Smooth muscle cell (in vitro differentiated cells): ENCODE measurements at regions not wholly inside any gene's neighbourhood (a gene's known extent, or its start where the extent isn't known, plus 50 kb on each side); places are given as distances from the start of the nearest gene placed in this dataset.

Source experiments
- DNase-seq: peaks from one replicate; lab custom pipeline; 2025; ENCODE audit not compliant: unreplicated experiment; lab: John Stamatoyannopoulos, UW
- H2AFZ ChIP-seq: fragments of 200-600 bp; sonication (generic); 2 replicates; pipeline ENCODE4 v1.6.0; 2016; ENCODE audit warnings: antibody characterized with exemption, low read depth, mild to moderate bottlenecking
- H3F3A ChIP-seq: fragments of 200-600 bp; sonication (generic); 2 replicates; pipeline ENCODE4 v1.6.0; 2017; ENCODE audit warnings: antibody characterized with exemption, low read depth
- H3K27ac ChIP-seq: fragments of 200-600 bp; sonication (generic); 2 replicates; pipeline ENCODE4 v1.5.1; 2016; ENCODE audit warnings: low read depth, mild to moderate bottlenecking
- H3K27me3 ChIP-seq: fragments of 200-600 bp; sonication (generic); 2 replicates; pipeline ENCODE4 v1.6.1; 2016; ENCODE audit warnings: low read depth, mild to moderate bottlenecking
- H3K36me3 ChIP-seq: fragments of 200-600 bp; sonication (generic); 2 replicates; pipeline ENCODE4 v1.5.1; 2016; ENCODE audit warnings: low read depth
- H3K4me1 ChIP-seq: fragments of 200-600 bp; sonication (generic); 2 replicates; pipeline ENCODE4 v1.5.1; 2016; ENCODE audit warnings: low read depth
- H3K4me2 ChIP-seq: fragments of 200-600 bp; sonication (generic); 2 replicates; pipeline ENCODE4 v1.6.0; 2016; ENCODE audit warnings: mild to moderate bottlenecking
- H3K4me3 ChIP-seq: fragments of 200-600 bp; sonication (generic); 2 replicates; pipeline ENCODE4 v1.5.1; 2016; ENCODE audit warnings: mild to moderate bottlenecking
- H3K79me2 ChIP-seq: fragments of 200-600 bp; sonication (generic); 2 replicates; pipeline ENCODE4 v1.6.0; 2016; ENCODE audit warnings: low read depth, mild to moderate bottlenecking
- H3K9ac ChIP-seq: fragments of 200-600 bp; sonication (generic); 2 replicates; pipeline ENCODE4 v1.6.0; 2016; ENCODE audit warnings: low read depth
- H3K9me3 ChIP-seq: fragments of 200-600 bp; sonication (generic); replicated peaks from 2 replicates; pipeline ENCODE4 v1.5.1; 2016; ENCODE audit warnings: low read depth
- H4K20me1 ChIP-seq: fragments of 200-600 bp; sonication (generic); 2 replicates; pipeline ENCODE4 v1.6.0; 2016; ENCODE audit warnings: low read depth
- WGBS: methylation state at CpG from one replicate; pipeline ENCODE4 v1.1.7; 2016; ENCODE audit warnings: low lambda C conversion rate; 5-methylcytosine and 5-hydroxymethylcytosine counted together
- TF ChIP-seq, protein P1 (sequence below): fragments of 200-600 bp; sonication (generic); IDR thresholded peaks from 2 replicates; pipeline ENCODE4 v1.5.1; 2017; ENCODE audit warnings: borderline replicate concordance, mild to moderate bottlenecking, antibody characterized with exemption; ENCODE audit not compliant: insufficient read depth, poor library complexity, severe bottlenecking

DNA sequence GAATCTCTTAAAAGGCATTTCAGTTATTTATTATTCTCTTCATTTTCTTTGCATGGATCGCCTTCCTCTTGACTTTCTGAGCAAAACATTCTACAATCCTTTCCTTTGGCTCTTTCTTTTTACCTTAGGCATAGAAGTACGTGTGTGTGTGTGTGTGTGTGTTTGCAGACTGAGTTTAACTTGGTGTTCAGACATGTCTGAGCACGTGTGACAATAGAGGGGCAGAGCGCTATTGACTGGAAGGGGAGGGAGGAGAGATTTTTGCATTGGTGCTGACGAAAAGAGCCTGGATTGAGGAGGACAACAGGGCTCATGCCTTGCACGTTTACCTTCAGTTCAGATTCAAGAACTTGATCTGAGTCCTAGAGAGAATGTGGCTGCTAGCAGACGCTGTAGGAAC lies 129.8 kb downstream of the SEC23IP start:
- Histone ChIP-seq H3K4me3 (no peak overlapping the region), H3K4me2 (no peak overlapping the region), H3K9ac (no peak overlapping the region), H4K20me1 (no peaks in the 10 kb centered on the region), H3K9me3 (no peaks in the 10 kb centered on the region), H3K79me2 (no peaks in the 10 kb centered on the region), H3F3A (no peaks in the 10 kb centered on the region), H3K27ac (no peak overlapping the region), H3K27me3 (no peaks in the 10 kb centered on the region), H2AFZ (no peak overlapping the region), H3K4me1 (no peaks in the 10 kb centered on the region), H3K36me3 (no peaks in the 10 kb centered on the region)
- TF ChIP-seq, protein P1, sequence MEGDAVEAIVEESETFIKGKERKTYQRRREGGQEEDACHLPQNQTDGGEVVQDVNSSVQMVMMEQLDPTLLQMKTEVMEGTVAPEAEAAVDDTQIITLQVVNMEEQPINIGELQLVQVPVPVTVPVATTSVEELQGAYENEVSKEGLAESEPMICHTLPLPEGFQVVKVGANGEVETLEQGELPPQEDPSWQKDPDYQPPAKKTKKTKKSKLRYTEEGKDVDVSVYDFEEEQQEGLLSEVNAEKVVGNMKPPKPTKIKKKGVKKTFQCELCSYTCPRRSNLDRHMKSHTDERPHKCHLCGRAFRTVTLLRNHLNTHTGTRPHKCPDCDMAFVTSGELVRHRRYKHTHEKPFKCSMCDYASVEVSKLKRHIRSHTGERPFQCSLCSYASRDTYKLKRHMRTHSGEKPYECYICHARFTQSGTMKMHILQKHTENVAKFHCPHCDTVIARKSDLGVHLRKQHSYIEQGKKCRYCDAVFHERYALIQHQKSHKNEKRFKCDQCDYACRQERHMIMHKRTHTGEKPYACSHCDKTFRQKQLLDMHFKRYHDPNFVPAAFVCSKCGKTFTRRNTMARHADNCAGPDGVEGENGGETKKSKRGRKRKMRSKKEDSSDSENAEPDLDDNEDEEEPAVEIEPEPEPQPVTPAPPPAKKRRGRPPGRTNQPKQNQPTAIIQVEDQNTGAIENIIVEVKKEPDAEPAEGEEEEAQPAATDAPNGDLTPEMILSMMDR: no peak
- no peak for DNase-seq
- WGBS: 78% methylated on average over 7 of the region's 7 CpGs

- H3K4me3 ChIP-seq: no peak overlapping the region
- no peaks in the 10 kb centered on the region for H3K36me3 ChIP-seq
- H3K4me1 ChIP-seq: peaks cover 4% of the 10 kb centered on the region
- H4K20me1 ChIP-seq: no peaks in the 10 kb centered on the region
- H3F3A ChIP-seq: no peaks in the 10 kb centered on the region
- H3K27ac ChIP-seq: no peak overlapping the region
- DNase-seq: no peak
- TF ChIP-seq, protein P1: no peak
- no peaks in the 10 kb centered on the region for H3K79me2 ChIP-seq
- no peak overlapping the region for H2AFZ ChIP-seq
- WGBS: 81% methylated on average over 1 of the region's 1 CpG
- no peak overlapping the region for H3K9ac ChIP-seq
- no peaks in the 10 kb centered on the region for H3K9me3 ChIP-seq
- no peak overlapping the region for H3K4me2 ChIP-seq
- no peaks in the 10 kb centered on the region for H3K27me3 ChIP-seq
Observed at GRCh38 chr10:120034236-120034635, 141.7 kb downstream of the SEC23IP start.

GRCh38 chr10:120039046-120039445 lies 146.5 kb downstream of the SEC23IP start:
- Histone ChIP-seq H4K20me1 (no peaks in the 10 kb centered on the region), H2AFZ (no peak overlapping the region), H3K79me2 (no peaks in the 10 kb centered on the region), H3K4me3 (no peak overlapping the region), H3K27me3 (no peaks in the 10 kb centered on the region), H3K27ac (no peak overlapping the region), H3K9ac (no peak overlapping the region), H3F3A (no peaks in the 10 kb centered on the region), H3K9me3 (no peaks in the 10 kb centered on the region), H3K4me2 (no peak overlapping the region), H3K4me1 (no peaks in the 10 kb centered on the region), H3K36me3 (no peaks in the 10 kb centered on the region)
- no peak for DNase-seq
- TF ChIP-seq, protein P1: no peak

DNA sequence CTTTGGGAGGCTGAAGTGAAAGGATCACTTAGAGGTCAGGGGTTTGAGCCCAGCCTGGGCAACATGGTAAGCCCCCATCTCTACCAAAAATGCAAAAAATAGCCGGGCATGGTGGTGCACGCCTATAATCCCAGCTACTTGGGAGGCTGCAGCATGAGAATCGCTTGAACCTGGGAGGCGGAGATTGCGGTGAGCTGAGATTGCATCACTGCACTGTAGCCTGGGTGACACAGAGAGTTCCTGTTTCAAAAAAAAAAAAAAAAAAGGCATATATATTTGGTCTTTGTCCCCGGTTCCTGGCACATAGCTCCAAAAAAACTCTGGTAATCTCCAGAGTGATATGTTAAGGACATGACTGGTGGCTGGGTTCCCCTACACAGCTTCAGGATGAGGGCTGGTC lies 147.3 kb downstream of the SEC23IP start:
- Histone ChIP-seq H3K9ac (no peak overlapping the region), H3K4me2 (no peak overlapping the region), H3F3A (no peaks in the 10 kb centered on the region), H4K20me1 (no peaks in the 10 kb centered on the region), H3K27ac (no peak overlapping the region), H3K9me3 (no peaks in the 10 kb centered on the region), H3K4me3 (no peak overlapping the region), H3K79me2 (no peaks in the 10 kb centered on the region), H3K4me1 (no peaks in the 10 kb centered on the region), H3K27me3 (no peaks in the 10 kb centered on the region), H3K36me3 (no peaks in the 10 kb centered on the region), H2AFZ (no peak overlapping the region)
- no peak for DNase-seq
- WGBS: 93% methylated on average over 6 of the region's 6 CpGs
- TF ChIP-seq, protein P1: no peak
